ENCODE measurements at regions not wholly inside any gene's neighbourhood (a gene's known extent, or its start where the extent isn't known, plus 50 kb on each side); places are given as distances from the start of the nearest gene placed in this dataset.
"Not testable (repeated sequence)": the region's sequence is repeated elsewhere in the genome, so short reads cannot be mapped to it uniquely, and the experiment has no call there.

- not testable (repeated sequence) for DNase-seq
Measured at GRCh38 chrX:13378562-13379518, 59.0 kb upstream of the ATXN3L start.

GRCh38 chrX:13377550-13377934, 57.7 kb upstream of the ATXN3L start:
- peak; percentile 83 for DNase-seq

DNA sequence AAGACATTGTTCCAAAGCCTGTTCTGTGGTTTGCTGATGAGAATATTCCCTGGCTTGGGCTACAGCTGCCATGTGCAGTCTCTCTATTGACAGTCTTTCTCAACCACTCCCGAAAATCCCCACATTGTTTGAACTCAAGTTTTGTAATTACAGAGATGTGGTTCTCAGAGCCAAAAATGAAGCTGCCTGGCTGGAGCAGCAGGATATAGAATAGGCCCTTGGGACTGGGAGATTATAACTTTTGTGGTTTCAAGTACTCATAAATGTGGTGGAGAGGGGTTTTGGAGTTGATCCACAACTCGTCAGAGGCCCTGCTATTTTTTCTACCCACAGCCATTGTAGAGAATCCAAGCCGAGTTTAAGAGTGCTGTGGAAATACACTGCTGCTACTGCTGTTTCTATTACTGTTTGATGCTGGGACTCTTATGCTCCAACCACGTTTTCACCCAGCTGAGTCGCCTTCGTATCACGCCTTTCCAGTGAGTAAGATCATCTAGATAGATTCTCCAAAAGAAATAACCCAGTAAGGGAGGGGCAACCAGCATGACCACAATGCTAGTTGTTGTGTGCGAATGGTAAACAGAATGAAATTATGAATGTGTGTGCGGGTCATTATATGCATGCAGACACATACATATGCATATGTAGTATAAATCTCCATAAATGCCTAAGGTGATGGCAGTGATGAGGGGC, 57.1 kb upstream of the ATXN3L start:
- peak; percentile 41 for DNase-seq

DNA sequence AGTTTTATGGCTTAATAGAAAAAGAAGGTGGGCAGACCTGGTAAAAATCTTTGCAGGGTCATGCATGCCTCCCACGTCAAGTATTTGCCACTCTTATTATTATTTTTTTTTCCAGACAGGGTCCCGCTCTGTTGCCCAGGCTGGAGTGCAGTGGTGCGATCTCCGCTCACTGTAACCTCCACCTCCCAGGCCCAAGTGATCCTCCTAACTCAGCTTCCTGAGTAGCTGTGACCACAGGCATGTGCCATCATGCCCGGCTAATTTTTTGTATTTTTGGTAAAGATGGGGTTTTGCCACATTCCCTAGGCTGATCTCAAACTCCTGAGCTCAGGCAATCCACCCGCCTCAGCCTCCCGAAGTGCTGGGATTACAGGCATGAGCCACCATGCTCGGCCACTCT, 55.7 kb upstream of the ATXN3L start:
- not testable (repeated sequence) for DNase-seq

- DNase-seq, result no peak
Measured at GRCh38 chrX:13374364-13374763, 54.5 kb upstream of the ATXN3L start.

DNA sequence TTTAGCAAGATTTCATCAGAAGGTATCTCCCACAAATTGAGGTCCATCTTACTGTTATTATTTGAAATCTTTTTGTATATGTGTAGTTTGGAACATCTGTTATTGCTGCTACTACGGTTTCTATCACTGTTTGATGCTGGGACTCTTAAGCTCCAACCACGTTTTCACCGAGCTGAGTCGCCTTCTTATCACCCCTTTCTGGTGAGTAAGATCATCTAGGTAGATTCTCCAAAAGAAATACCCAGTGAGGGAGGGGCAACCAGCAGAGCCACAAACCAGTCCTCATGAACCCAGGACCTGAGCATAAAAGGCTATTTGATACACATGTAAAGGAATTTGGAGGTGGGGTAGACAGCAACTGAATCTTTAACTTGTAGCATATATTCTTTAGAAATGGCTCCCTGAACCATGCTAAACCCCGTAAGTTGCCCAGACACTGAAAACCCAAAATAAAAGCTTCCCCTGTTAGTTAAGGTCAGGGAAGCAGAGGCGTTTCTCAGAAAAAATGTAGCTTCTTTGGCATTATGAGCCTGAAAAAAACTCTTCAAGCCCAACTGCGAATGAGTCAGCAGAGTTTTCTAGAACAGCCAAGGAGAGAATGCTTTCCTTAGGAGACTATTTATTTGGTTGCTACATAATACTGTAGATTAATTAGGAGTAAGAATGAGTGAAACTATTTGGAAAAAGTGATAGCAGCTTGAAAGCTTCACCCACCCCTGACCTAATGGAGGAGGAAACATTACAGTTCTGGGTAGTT, 53.8 kb upstream of the ATXN3L start:
- DNase-seq, result no peak

DNA sequence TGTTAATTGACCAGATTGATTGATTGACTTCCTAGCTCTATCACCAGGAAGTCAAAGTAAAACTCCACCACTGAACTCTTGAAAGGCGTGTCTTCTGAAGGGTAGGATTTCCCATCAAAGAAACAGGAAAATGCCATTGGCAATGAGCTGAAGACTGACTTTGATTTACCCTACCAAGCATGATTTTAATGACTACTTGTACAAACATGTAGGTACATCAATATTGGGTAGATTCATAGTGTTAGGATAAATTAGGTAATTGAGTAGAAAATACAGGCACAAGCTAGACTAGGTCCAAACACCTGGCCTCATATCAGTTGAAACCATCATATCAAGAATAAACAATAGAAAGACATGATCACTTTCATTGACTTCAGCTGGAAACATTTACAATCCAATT, 53.2 kb upstream of the ATXN3L start:
- DNase-seq, result no peak

DNA sequence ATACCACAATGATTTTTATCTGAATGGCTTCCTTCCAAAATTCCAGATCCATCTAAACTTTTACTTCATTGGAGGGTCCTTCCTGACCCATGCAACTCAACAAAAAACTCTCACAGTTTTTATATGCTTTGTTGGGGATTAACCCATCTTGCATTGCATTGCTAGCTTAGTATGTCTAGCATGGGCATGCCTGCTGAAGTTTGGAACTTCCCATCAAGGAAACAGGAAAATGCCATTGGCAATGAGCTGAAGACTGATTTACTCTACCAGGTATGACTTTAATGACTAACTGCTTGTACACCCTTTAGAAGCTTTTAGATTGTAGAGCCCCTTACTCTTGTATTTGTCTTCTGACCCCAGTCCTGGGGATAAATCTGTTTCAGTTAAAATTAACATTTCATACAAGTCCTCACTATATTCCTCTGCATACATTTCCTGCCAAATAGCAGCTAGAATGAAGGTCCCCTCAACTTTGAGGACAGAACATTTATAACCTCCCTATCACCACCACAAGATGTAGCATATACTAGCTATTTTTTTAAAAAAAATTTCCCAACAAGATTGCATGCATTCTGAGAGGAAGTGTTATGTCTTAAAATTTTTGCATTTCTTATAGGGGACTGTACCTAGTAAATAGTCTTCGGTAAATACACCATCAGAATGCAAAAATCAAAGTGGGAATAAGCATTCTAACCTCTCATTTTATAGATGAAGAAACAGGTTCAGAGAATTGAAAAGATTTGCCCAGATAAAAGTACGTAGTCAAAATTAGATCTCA, 52.5 kb upstream of the ATXN3L start:
- DNase-seq, result no peak

- DNase-seq, result no peak
Measured at GRCh38 chrX:13371186-13371585, 51.3 kb upstream of the ATXN3L start.

- no peak for DNase-seq
Measured at GRCh38 chrX:13370713-13371112, 50.9 kb upstream of the ATXN3L start.

Measured in NCI-H1694 (cell line).